ENCODE measurements at regions not wholly inside any gene's neighbourhood (a gene's known extent, or its start where the extent isn't known, plus 50 kb on each side); places are given as distances from the start of the nearest gene placed in this dataset.

GRCh38 chr20:18999086-18999485, 185.5 kb downstream of the SCP2D1 start:
- DNase-seq (ENCODE audit: low read depth, low spot score), result no peak

- DNase-seq (ENCODE audit: low read depth, low spot score), result no peak
Observed at GRCh38 chr20:19000078-19000477, 186.5 kb downstream of the SCP2D1 start.

- no peak for DNase-seq (ENCODE audit: low read depth, low spot score)
Observed at GRCh38 chr20:19001177-19001576, 187.6 kb downstream of the SCP2D1 start.

- no peak for DNase-seq (ENCODE audit: low read depth, low spot score)
Observed at GRCh38 chr20:19003366-19004336, 190.1 kb downstream of the SCP2D1 start.

- DNase-seq (ENCODE audit: low read depth, low spot score), result no peak
Observed at GRCh38 chr20:19004975-19005374, 191.4 kb downstream of the SCP2D1 start.

- no peak for DNase-seq (ENCODE audit: low read depth, low spot score)
Observed at GRCh38 chr20:19008497-19008896, 194.9 kb downstream of the SCP2D1 start.

- no peak for DNase-seq (ENCODE audit: low read depth, low spot score)
Observed at GRCh38 chr20:19009081-19009688, 195.6 kb downstream of the SCP2D1 start.

GRCh38 chr20:19012676-19013075, 199.1 kb downstream of the SCP2D1 start:
- no peak for DNase-seq (ENCODE audit: low read depth, low spot score)

GRCh38 chr20:19013907-19014306, 198.5 kb upstream of the SLC24A3 start:
- DNase-seq (ENCODE audit: low read depth, low spot score), result no peak

- no peak for DNase-seq (ENCODE audit: low read depth, low spot score)
Observed at GRCh38 chr20:19015351-19016139, 196.9 kb upstream of the SLC24A3 start.

- no peak for DNase-seq (ENCODE audit: low read depth, low spot score)
Observed at GRCh38 chr20:19016140-19016497, 196.3 kb upstream of the SLC24A3 start.

- no peak for DNase-seq (ENCODE audit: low read depth, low spot score)
Observed at GRCh38 chr20:19017104-19017690, 195.2 kb upstream of the SLC24A3 start.

- no peak for DNase-seq (ENCODE audit: low read depth, low spot score)
Observed at GRCh38 chr20:19018881-19019280, 193.6 kb upstream of the SLC24A3 start.

- DNase-seq (ENCODE audit: low read depth, low spot score), result no peak
Observed at GRCh38 chr20:19019734-19020364, 192.6 kb upstream of the SLC24A3 start.

- DNase-seq (ENCODE audit: low read depth, low spot score), result no peak
Observed at GRCh38 chr20:19021406-19022117, 190.9 kb upstream of the SLC24A3 start.

- no peak for DNase-seq (ENCODE audit: low read depth, low spot score)
Observed at GRCh38 chr20:19022118-19022575, 190.3 kb upstream of the SLC24A3 start.

- no peak for DNase-seq (ENCODE audit: low read depth, low spot score)
Observed at GRCh38 chr20:19022791-19023448, 189.5 kb upstream of the SLC24A3 start.

GRCh38 chr20:19024296-19025035, 188.0 kb upstream of the SLC24A3 start:
- DNase-seq (ENCODE audit: low read depth, low spot score), result no peak

- no peak for DNase-seq (ENCODE audit: low read depth, low spot score)
Observed at GRCh38 chr20:19025430-19026120, 186.9 kb upstream of the SLC24A3 start.

Data from ELF-1 (cell line).